ENCODE measurements at regions not wholly inside any gene's neighbourhood (a gene's known extent, or its start where the extent isn't known, plus 50 kb on each side); places are given as distances from the start of the nearest gene placed in this dataset.
"Not testable (repeated sequence)": the region's sequence is repeated elsewhere in the genome, so short reads cannot be mapped to it uniquely, and the experiment has no call there.

GRCh38 chr4:164027805-164028204 is 533.3 kb downstream of the TMA16 start:
- POLR2A ChIA-PET = no interaction called here
- CTCF ChIA-PET = no interaction called here

DNA sequence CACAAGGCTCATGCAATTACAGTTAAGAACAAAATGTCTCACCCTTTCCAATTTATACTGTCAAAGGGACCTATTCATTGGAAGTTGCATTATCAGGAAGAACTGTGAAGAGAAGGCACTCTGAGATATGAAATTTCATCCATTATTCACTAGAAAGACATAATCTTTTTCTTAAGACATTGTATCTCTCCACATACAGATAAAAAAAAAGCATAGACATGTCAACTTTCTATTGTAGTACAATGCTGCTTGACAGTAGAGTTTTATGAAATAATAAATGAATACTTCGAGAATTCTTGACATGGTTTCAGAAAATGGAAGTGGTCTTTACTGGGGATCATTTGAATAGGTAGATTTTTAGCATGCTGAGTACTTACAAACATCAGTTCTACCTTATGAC is 545.0 kb downstream of the TMA16 start:
- ChIA-PET POLR2A (no interaction called here), CTCF (no interaction called here)

DNA sequence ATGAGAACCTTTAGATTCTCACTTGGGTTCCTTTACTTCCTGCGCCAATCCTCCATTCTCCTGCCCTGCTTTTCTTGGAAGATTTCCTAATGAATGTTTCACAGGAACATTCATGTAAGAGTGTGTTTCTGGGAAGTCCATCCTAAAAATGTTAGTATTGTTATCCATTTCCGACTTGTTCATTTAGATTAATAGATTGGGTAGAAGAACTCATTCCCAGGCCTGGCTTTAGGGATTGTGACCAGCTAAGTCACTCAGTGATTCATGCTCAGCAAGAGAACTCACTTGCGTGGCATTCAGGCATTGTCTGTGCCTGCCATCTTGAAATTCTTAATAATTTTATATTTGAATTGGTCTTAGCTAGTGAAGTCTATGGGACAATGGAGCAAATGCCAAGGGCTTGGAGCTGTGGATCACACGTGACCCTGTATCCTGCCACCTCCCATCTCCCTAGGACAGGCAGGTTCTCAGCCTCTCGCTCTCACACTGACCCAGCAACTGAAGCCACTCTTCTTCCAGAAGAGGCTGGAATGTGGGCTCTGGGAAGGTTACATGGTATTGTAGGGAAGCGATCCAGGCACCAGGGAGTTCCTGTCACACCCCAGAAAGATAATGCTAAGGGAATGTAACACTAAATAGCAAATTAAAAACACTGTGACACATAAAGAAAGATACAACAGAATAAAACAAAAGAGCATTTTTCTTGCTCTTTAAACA is 562.1 kb downstream of the TMA16 start:
- POLR2A ChIA-PET = no interaction called here
- CTCF ChIA-PET = no interaction called here

GRCh38 chr4:164058776-164059445 is 564.4 kb downstream of the TMA16 start:
- POLR2A ChIA-PET = no interaction called here

DNA sequence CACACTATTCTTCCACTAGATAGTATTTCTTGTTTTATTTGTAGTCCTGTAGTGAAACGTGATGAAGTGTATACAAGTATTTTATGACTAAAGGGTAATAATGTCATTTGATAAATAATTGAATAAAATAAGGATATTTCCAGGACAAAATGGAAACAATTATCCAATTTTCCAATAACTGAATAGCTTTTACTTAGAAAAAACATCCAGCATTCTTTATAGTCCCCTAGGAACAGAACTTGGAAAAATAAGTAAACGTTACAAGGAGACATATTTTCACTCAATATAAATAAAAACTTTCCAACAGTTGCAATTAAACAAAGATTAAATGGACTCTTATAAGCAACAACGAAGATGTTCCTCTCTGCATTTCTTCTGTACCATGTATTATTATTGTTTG is 566.0 kb downstream of the TMA16 start:
- POLR2A ChIA-PET = no interaction called here
- CTCF ChIA-PET = no interaction called here

More at GRCh38 chr4:164058776-164059445, 564.4 kb downstream of the TMA16 start:
- CTCF ChIA-PET = no interaction called here

DNA sequence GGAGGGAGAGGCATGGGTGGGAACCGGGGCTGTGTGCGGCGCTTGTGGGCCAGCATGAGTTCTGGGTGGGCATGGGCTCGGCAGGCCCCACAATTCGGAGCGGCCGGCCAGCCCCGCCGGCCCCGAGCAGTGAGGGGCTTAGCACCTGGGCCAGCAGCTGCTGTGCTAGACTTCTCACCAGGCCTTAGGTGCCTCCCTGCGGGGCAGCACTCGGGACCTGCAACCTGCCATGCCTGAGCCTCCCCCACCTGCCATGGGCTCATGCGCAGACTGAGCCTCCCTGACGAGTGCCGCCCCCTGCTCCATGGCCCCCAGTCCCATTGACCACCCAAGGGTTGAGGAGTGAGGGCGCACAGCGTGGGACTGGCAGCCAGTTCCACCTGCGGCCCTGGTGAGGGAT is 573.9 kb downstream of the TMA16 start:
- POLR2A ChIA-PET = no interaction called here
- CTCF ChIA-PET = no interaction called here

- ChIA-PET POLR2A (no interaction called here), CTCF (no interaction called here)
Observed at GRCh38 chr4:164070625-164071024, 576.1 kb downstream of the TMA16 start.

DNA sequence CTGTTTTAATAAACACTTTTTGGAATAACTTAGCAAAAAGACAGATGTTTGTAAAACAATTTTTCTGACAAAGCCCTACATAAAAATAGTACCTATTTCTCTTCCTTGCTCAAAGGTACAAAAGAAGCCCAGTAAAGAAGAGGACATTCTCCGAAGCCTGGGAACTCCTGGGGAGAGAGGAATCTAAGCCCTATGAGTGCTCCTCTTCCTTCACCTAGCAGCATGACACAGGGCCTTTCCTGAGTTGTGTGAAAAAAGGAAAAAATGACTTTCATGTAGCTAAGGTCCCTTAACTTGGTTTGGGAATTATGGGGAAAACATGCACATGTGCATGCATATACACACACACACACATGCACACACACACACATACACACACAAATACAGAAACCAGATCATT is 586.9 kb downstream of the TMA16 start:
- CTCF ChIA-PET = no interaction called here
- POLR2A ChIA-PET = interaction anchor here (0.6 kb wide), 1 partner anchor 143 kb away, joined by 3 read pairs; no protein-coding TSS in a partner anchor

- ChIA-PET CTCF (no interaction called here), POLR2A (interaction anchor here (0.6 kb wide), 1 partner anchor 142 kb away, joined by 3 read pairs; no protein-coding TSS in a partner anchor)
Observed at GRCh38 chr4:164081801-164082200, 587.3 kb downstream of the TMA16 start.

DNA sequence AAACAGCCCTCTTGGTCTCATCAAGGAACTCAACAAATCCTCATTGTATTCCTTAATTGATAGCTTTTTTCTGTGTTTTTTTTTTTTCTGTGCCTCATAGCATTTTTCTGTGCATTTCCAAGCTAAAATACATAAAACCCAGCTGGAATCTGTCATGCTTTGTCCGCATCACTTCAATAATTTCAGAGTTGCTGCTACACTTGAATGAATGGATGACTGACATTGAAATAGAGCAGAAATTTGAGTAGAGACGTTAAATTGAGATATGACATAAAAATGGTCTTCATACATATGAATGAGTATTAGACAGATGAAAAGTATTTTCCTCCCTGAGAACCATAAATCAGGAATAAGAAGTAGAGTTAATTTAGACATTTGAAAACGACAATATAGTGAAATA is 593.2 kb downstream of the TMA16 start:
- ChIA-PET CTCF (no interaction called here), POLR2A (no interaction called here)

DNA sequence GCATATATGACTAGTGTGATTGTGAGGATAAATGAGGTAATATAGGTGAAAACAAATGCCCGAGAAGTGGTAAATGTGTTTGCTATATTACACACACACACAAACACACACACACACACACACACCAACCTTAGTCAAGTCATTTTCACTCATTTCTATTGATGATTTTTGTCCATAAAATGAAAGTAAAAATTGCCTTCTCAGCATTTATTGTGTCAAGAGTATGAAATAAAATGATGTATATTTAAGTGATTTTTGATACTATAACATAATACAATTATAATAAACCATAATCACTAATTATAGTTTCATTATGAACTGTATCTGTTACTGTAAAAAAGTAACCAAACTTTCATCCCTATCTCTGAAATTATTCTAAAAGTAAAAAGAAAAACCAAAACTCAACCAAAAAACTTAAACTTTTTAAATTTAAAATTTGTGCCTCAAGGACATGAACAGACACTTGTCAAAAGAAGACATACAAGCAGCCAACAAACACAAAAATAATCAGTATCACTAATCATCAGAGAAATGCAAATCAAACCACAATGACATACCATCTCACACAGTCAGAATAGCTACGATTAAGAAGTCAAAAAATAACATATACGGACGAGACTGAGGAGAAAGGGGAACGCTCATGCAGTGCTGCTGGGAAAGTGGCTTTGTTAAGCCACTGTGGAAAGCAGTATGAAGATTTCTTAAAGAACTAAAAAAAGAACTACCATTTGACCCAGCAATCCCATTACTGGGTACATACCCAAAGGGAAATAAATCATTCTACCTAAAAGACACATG is 601.0 kb downstream of the TMA16 start:
- CTCF ChIA-PET = no interaction called here
- POLR2A ChIA-PET = no interaction called here

- ChIA-PET CTCF (no interaction called here), POLR2A (no interaction called here)
Observed at GRCh38 chr4:164096766-164097518, 602.5 kb downstream of the TMA16 start.

DNA sequence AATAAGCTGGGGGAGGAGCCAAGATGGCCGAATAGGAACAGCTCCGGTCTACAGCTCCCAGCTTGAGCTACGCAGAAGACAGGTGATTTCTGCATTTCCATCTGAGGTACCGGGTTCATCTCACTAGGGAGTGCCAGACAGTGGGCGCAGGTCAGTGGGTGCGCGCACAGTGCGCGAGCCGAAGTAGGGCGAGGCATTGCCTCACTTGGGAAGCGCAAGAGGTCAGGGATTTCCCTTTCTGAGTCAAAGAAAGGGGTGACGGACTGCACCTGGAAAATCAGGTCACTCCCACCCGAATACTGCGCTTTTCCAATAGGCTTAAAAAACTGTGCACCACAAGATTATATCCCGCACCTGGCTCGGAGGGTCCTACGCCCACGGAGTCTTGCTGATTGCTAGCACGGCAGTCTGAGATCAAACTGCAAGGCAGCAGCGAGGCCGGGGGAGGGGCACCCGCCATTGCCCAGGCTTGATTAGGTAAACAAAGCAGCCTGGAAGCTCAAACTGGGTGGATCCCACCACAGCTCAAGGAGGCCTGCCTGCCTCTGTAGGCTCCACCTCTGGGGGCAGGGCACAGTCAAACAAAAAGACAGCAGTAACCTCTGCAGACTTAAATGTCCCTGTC is 606.4 kb downstream of the TMA16 start:
- CTCF ChIA-PET, POLR2A ChIA-PET: not testable (repeated sequence)

GRCh38 chr4:164108971-164109370 is 614.5 kb downstream of the TMA16 start:
- CTCF ChIA-PET = no interaction called here
- POLR2A ChIA-PET = no interaction called here

DNA sequence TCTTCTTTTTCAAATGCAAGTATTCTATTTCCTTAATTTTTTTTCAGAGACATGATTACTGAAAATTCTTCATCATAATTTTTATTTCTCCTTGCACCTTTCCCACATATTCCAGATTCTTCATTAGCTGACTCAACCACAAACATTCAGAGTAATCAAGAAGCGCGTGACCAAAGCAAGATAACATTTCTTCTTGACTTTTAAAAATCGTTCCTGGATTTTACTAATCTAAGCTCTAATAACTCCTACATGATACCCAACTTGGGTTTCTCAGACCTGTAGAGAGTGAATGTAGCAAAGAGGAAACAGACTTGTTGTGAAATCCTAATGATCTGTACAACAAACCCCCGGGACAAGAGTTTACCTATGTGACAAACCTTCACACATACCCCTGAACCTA is 615.0 kb downstream of the TMA16 start:
- CTCF ChIA-PET = no interaction called here
- POLR2A ChIA-PET = no interaction called here

DNA sequence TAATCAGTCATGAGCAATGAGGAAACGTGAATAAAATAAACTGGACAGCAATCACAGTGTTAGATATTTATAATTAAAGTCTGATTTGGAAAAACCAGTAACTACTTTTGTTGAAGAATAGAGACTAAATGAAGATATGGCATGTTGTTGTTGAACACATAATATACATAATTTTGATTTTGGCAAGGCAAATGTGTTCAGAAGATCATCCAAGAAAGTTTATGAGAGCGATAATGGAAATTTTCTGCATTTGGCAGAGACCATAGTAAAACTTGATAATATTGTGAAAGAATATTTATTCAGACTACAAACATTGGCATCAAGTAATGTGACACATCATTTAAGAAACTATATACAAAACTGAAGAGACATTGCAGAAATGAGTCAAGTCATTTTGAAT is 620.7 kb downstream of the TMA16 start:
- POLR2A ChIA-PET = no interaction called here
- CTCF ChIA-PET = no interaction called here

DNA sequence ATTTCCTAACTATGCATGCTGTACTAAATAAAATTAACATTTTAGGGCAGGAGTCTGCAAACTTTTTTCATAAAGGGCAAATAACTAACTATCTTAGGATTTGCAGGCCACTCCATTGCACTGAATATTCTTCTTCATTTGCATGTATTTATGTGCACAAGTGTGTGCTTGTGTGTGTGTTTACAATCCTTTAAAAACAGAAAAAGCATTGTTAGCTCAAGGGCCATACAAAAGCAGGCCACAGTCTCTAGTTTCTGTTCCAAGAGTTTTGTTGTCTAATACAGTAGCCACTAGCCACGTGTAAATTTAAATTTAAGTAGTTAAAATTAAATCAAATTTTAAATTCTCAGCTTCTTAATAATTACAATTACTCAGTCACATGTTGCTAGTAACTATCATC is 621.8 kb downstream of the TMA16 start:
- POLR2A ChIA-PET = no interaction called here
- CTCF ChIA-PET = no interaction called here

GRCh38 chr4:164134388-164134787 is 619.5 kb upstream of the SMIM31 start:
- ChIA-PET POLR2A (no interaction called here), CTCF (no interaction called here)

DNA sequence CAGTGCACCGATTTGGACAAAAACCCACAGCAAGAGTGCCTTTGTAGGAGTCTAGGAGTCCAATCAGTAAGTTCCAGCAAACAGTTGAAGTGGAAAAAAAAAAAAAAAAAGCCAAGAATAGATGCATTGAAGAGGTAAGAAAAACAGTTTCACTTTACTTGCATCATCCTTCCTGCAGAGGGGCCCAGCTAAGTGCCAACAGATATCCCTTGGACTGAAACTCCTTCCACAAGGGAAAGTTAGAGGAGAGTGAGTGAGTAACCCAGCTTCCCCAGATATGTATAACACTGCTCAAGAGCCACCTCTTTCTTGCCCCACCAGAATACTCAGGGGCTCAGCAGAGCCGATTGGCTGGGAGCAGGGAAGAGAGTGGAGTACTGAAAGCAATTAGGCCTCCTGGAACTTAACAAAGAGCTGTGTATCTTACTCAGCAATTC is 617.7 kb upstream of the SMIM31 start:
- ChIA-PET POLR2A (no interaction called here), CTCF (no interaction called here)

DNA sequence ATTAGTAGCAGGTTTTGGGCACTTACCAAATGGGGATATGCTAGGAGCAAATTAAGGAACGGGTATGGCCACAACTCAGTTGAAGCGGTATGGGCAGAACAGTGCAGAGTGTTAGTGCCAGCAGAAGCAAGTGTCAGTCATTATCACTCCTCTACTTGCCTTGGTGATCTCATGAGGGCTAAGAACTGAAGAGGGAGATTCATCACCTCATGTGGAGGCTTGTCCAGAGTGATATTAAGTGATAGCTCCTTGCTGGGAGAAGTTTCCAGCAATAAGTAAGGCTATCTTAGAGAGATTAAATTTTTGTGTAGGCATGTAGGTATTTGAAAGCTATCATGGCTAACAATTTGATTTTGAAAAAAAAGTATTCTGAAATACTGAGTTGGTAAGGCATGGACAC is 615.4 kb upstream of the SMIM31 start:
- ChIA-PET POLR2A (no interaction called here), CTCF (interaction anchor here (0.5 kb wide), 1 partner anchor 472 kb away, joined by 3 read pairs; no protein-coding TSS in a partner anchor)

All from activated CD8-positive, alpha-beta memory T cell treated with anti-CD3 and anti-CD28 coated beads for 36 hours (primary cell).